ENCODE measurements at regions not wholly inside any gene's neighbourhood (a gene's known extent, or its start where the extent isn't known, plus 50 kb on each side); places are given as distances from the start of the nearest gene placed in this dataset.

- no peak for TF ChIP-seq CTCF (IDR thresholded peaks at IDR 0.05)
- TF ChIP-seq POLR2A (IDR thresholded peaks at IDR 0.05), result no peak
Observed at GRCh38 chrX:130497531-130497930, 95.7 kb downstream of the RBMX2 start.

All from uterus (tissue), 2 donors.